ENCODE measurements at regions not wholly inside any gene's neighbourhood (a gene's known extent, or its start where the extent isn't known, plus 50 kb on each side); places are given as distances from the start of the nearest gene placed in this dataset.

GRCh38 chr15:91625506-91625905 is 228.0 kb upstream of the SLCO3A1 start:
- TF ChIP-seq EP300 (conservative IDR thresholded peaks at IDR 0.05; ENCODE audit: poor library complexity, severe bottlenecking) (no peak), CTCF (IDR thresholded peaks at IDR 0.05; ENCODE audit: poor library complexity, severe bottlenecking) (no peak), SMC3 (conservative IDR thresholded peaks at IDR 0.05; ENCODE audit: poor library complexity) (no peak), POLR2AphosphoS5 (IDR thresholded peaks at IDR 0.05) (no peak)
